GM23338 (cell line): ENCODE measurements at regions not wholly inside any gene's neighbourhood (a gene's known extent, or its start where the extent isn't known, plus 50 kb on each side); places are given as distances from the start of the nearest gene placed in this dataset.

ENCODE experiments used
- ATAC-seq: fragments of 200-7000 bp; cut with Tn5 transposase; 3 replicates; pipeline ENCODE4 v1.9.1; 2020
- DNase-seq: peaks from one replicate; pipeline ENCODE4 v3.0.0-alpha.2; 2015; ENCODE audit warnings: low spot score
- H2AFZ ChIP-seq: fragments of 200-600 bp; sonication (generic); 2 replicates; pipeline ENCODE4 v1.8.0; 2016; ENCODE audit warnings: antibody characterized with exemption, mild to moderate bottlenecking, moderate library complexity
- H3F3A ChIP-seq: fragments of 200-600 bp; sonication (generic); replicated peaks from 2 replicates; pipeline ENCODE4 v1.8.0; 2017; ENCODE audit warnings: antibody characterized with exemption, mixed run types, low read depth
- H3K27ac ChIP-seq: fragments of 200-600 bp; sonication (generic); 2 replicates; pipeline ENCODE4 v1.6.1; 2016; ENCODE audit warnings: low read depth
- H3K27me3 ChIP-seq: fragments of 200-600 bp; sonication (generic); 2 replicates; pipeline ENCODE4 v1.8.0; 2016; ENCODE audit warnings: mild to moderate bottlenecking, mixed run types, moderate library complexity; ENCODE audit not compliant: insufficient read depth
- H3K36me3 ChIP-seq: fragments of 200-600 bp; sonication (generic); 2 replicates; pipeline ENCODE4 v1.8.0; 2016; ENCODE audit warnings: mild to moderate bottlenecking; ENCODE audit not compliant: insufficient read depth
- H3K4me1 ChIP-seq: fragments of 200-600 bp; sonication (generic); 2 replicates; pipeline ENCODE4 v1.8.0; 2016; ENCODE audit warnings: mild to moderate bottlenecking, moderate library complexity; ENCODE audit not compliant: insufficient read depth
- H3K4me2 ChIP-seq: fragments of 200-600 bp; sonication (generic); 2 replicates; pipeline ENCODE4 v1.7.1; 2017; ENCODE audit warnings: mixed run types
- H3K4me3 ChIP-seq: fragments of 200-600 bp; sonication (generic); 2 replicates; pipeline ENCODE4 v1.6.1; 2016; ENCODE audit warnings: mixed run types
- H3K79me2 ChIP-seq: fragments of 200-600 bp; sonication (generic); replicated peaks from 2 replicates; pipeline ENCODE4 v1.8.0; 2017; ENCODE audit warnings: mild to moderate bottlenecking; ENCODE audit not compliant: insufficient read depth
- H3K9me2 ChIP-seq: fragments of 200-600 bp; sonication (generic); 2 replicates; pipeline ENCODE4 v1.8.0; 2017; ENCODE audit not compliant: insufficient read depth
- H4K20me1 ChIP-seq: fragments of 200-600 bp; sonication (generic); replicated peaks from 2 replicates; pipeline ENCODE4 v1.8.0; 2017; ENCODE audit warnings: mild to moderate bottlenecking; ENCODE audit not compliant: insufficient read depth
- H3K27ac Mint-ChIP-seq: 2 replicates; pipeline ENCODE4 v1.8.0; 2020; ENCODE audit warnings: inconsistent platforms, mild to moderate bottlenecking, moderate library complexity, mixed read lengths
- H3K27me3 Mint-ChIP-seq: 3 replicates; pipeline ENCODE4 v1.8.0; 2022; ENCODE audit warnings: low read depth, mild to moderate bottlenecking, moderate library complexity, mixed read lengths, inconsistent platforms; ENCODE audit not compliant: insufficient read depth, poor library complexity
- H3K36me3 Mint-ChIP-seq: 3 replicates; pipeline ENCODE4 v1.8.0; 2021; ENCODE audit warnings: low read depth, mild to moderate bottlenecking, inconsistent platforms, moderate library complexity, mixed read lengths
- H3K4me1 Mint-ChIP-seq: 3 replicates; pipeline ENCODE4 v1.8.0; 2020; ENCODE audit warnings: mild to moderate bottlenecking, inconsistent platforms, mixed read lengths
- H3K4me3 Mint-ChIP-seq: 3 replicates; pipeline ENCODE4 v1.8.0; 2021; ENCODE audit warnings: moderate library complexity, mild to moderate bottlenecking, inconsistent platforms, mixed read lengths
- H3K9me3 Mint-ChIP-seq: 3 replicates; pipeline ENCODE4 v1.8.0; 2020; ENCODE audit warnings: moderate library complexity, mild to moderate bottlenecking, inconsistent platforms, mixed read lengths
- ETS1 ChIP-seq: IDR thresholded peaks from 2 replicates; pipeline ENCODE4 v1.6.1; 2016; ENCODE audit warnings: antibody characterized with exemption
- EZH2 ChIP-seq: fragments of 200-600 bp; sonication (generic); IDR thresholded peaks from one replicate; pipeline ENCODE4 v1.8.0; 2017; ENCODE audit warnings: antibody characterized with exemption, mild to moderate bottlenecking, low read depth; ENCODE audit not compliant: unreplicated experiment
- EZH2phosphoT487 ChIP-seq: fragments of 200-600 bp; sonication (generic); IDR thresholded peaks from one replicate; pipeline ENCODE4 v1.8.1; 2018; ENCODE audit warnings: antibody characterized with exemption; ENCODE audit not compliant: unreplicated experiment
- JUNB ChIP-seq: IDR thresholded peaks from one replicate; pipeline ENCODE4 v1.6.1; 2016; ENCODE audit warnings: antibody characterized with exemption; ENCODE audit not compliant: unreplicated experiment
- POLR2AphosphoS5 ChIP-seq: IDR thresholded peaks from 2 replicates; pipeline ENCODE4 v1.6.1; 2016; ENCODE audit warnings: antibody characterized with exemption, low read depth
- REST ChIP-seq: IDR thresholded peaks from one replicate; pipeline ENCODE4 v1.6.1; 2018; ENCODE audit warnings: antibody characterized with exemption; ENCODE audit not compliant: unreplicated experiment
- STAT1 ChIP-seq: IDR thresholded peaks from one replicate; pipeline ENCODE4 v1.6.1; 2016; ENCODE audit warnings: antibody characterized with exemption; ENCODE audit not compliant: unreplicated experiment
- ZNF114 ChIP-seq: fragments of 250-450 bp; sonication (Bioruptor Pico); IDR thresholded peaks from 2 replicates; pipeline ENCODE4 v1.5.0; 2020; ENCODE audit warnings: mild to moderate bottlenecking, moderate library complexity
- ZNF331 ChIP-seq: fragments of 250-450 bp; sonication (Bioruptor Pico); IDR thresholded peaks from 2 replicates; pipeline ENCODE4 v1.5.0; 2020; ENCODE audit warnings: low read depth, mild to moderate bottlenecking, moderate library complexity
- ZNF462 ChIP-seq: fragments of 250-450 bp; sonication (Bioruptor Pico); IDR thresholded peaks from 2 replicates; pipeline ENCODE4 v1.5.0; 2020; ENCODE audit warnings: mild to moderate bottlenecking, moderate library complexity

GRCh38 chr1:222047366-222047765 lies 305.5 kb upstream of the DUSP10 start (continued):
- TF ChIP-seq REST (no peak), ZNF114 (CRISPR knock-in tag) (no peak), ETS1 (no peak), POLR2AphosphoS5 (no peak), ZNF331 (CRISPR knock-in tag) (no peak), STAT1 (no peak), JUNB (no peak), EZH2 (no peak)

- Mint-ChIP-seq H3K4me3 (no peak overlapping the region), H3K4me1 (no peaks in the 10 kb centered on the region; the same call in 2 of the 3 replicates), H3K36me3 (no peaks in the 10 kb centered on the region), H3K27me3 (no peaks in the 10 kb centered on the region), H3K27ac (no peak overlapping the region), H3K9me3 (no peaks in the 10 kb centered on the region)
- Histone ChIP-seq H3K79me2 (no peaks in the 10 kb centered on the region), H3K27me3 (no peaks in the 10 kb centered on the region), H3K4me3 (no peak overlapping the region), H2AFZ (no peak overlapping the region), H3K4me2 (no peak overlapping the region), H3K36me3 (no peaks in the 10 kb centered on the region), H4K20me1 (no peaks in the 10 kb centered on the region), H3K4me1 (no peaks in the 10 kb centered on the region), H3F3A (no peaks in the 10 kb centered on the region), H3K27ac (no peak overlapping the region), H3K9me2 (peaks cover 6% of the 10 kb centered on the region; the same call in 1 of the 2 replicates)
- DNase-seq, result no peak
- ATAC-seq, result no peak
- TF ChIP-seq ZNF331 (CRISPR knock-in tag) (no peak), REST (no peak), ZNF462 (no peak), EZH2phosphoT487 (no peak), JUNB (no peak), EZH2 (no peak)
These were observed 304.9 kb upstream of the DUSP10 start for GRCh38 chr1:222046684-222047263.
